GM12872 (cell line): ENCODE measurements at regions not wholly inside any gene's neighbourhood (a gene's known extent, or its start where the extent isn't known, plus 50 kb on each side); places are given as distances from the start of the nearest gene placed in this dataset.

Source experiments
- TF ChIP-seq, protein P1 (sequence below): IDR thresholded peaks from 3 replicates; pipeline ENCODE4 v1.5.1; 2011; ENCODE audit warnings: low read depth, mild to moderate bottlenecking, low read length, moderate library complexity; ENCODE audit not compliant: insufficient read depth

DNA sequence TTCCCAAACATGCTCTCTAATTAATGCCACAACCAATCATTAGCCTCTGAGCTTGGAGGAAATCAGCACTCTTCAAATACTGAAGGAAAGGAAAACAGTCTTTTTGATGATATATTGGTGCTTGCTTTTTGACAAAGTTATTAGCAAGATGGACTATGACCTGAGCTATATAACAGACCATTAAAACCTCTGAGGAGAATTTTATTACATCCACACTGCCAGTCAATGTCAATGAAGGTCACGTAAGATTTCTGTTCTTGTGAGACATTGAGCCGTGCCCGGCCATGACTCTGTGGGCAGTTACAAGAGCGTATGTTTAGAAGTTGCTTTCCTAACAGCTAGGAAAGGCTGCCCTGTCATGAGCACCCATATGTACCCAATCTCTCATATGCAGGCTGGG lies 659.0 kb downstream of the UTRN start:
- TF ChIP-seq, protein P1, sequence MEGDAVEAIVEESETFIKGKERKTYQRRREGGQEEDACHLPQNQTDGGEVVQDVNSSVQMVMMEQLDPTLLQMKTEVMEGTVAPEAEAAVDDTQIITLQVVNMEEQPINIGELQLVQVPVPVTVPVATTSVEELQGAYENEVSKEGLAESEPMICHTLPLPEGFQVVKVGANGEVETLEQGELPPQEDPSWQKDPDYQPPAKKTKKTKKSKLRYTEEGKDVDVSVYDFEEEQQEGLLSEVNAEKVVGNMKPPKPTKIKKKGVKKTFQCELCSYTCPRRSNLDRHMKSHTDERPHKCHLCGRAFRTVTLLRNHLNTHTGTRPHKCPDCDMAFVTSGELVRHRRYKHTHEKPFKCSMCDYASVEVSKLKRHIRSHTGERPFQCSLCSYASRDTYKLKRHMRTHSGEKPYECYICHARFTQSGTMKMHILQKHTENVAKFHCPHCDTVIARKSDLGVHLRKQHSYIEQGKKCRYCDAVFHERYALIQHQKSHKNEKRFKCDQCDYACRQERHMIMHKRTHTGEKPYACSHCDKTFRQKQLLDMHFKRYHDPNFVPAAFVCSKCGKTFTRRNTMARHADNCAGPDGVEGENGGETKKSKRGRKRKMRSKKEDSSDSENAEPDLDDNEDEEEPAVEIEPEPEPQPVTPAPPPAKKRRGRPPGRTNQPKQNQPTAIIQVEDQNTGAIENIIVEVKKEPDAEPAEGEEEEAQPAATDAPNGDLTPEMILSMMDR: no peak

DNA sequence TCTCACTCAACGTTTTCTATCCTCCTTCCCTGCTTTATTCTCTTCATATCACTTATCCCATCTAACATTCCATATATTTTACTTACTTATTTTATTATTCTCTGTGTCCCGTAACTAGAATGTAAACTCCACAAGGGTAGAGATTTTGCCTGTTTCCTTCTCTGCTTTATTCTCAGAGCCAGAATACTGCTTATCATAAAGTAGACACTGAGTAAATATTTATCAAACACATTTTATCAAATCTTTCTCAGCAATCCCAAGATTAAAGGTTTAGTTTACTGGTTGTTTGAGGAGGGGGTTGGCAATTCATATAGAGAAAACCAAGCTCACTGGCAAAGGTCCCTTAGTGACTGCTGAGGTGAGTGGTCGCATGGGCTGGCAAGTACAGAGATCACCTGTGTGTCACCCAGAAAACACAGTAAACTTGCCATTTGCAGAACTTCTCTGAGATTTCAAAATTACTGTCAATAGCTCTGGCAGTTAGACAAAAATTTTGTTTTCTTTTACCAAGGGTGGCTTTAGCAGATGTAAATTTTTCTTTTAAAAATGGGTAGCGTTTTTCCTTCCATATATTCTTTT lies 662.4 kb downstream of the UTRN start:
- TF ChIP-seq, protein P1: no peak

DNA sequence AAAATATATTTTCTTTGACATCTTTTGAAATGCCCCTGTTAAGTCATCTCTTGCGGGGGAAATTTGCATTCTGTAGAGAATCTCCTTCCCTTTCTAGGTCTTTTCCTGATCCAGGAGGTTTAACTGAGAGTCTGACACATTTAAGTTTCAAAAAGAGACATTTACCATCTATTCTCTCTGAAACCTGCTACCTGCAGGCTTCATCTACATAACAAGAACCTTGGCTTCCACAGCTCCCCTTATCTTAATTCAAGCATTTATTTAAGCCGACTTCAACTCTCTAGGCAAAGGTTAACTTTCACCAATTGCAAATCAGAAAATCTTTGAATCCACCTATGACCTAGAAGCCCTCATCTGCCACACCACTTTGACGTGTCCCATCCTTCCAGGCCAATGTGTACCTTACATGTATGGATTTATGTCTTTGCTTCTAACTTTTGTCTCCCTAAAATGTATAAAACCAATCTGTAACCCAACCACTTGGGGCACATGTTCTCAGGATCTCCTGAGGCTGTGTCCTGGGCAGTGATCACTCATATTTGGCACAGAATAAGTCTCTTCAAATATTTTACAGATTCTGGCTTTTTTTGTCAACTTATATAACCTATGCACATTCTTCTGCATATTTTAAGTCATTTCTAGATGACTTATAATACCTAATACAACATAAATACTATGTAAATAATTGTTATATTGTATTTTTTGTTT lies 666.7 kb downstream of the UTRN start:
- TF ChIP-seq, protein P1: no peak

DNA sequence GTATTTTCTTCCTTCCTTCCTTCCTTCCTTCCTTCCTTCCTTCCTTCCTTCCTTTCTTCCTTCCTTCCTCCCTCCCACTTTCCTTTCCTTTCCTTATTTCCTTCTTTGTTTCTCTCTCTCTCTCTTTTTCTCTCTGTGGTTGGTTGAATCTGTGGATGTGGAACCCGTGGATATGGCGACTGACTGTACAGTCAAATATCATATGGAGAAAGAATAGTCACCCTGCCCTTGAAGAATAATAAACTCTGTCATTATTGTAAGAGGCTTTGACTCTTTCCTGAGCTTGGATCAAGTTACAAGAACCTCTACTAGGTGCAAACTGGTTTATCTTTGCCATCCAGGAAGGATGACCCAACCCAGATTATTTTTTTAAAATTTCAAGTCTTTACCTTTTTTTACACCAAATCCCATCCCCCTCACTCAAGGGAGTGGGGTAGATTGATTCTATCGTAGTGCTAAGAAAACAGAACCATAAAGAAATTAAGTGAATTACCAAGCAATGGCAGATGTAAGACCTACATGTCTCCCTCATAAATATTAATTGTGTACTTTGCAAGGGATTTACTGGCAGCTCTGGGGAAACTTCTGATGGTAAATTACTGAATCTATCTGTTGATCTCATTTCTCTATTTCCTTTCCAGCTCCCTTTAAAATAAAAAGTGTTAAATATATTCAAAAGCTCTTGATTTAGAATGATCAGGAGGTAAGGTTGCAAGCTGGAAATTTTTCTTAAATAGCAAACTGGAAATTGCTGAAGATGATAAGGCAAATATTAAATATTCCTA lies 667.5 kb downstream of the UTRN start:
- TF ChIP-seq, protein P1: no peak

DNA sequence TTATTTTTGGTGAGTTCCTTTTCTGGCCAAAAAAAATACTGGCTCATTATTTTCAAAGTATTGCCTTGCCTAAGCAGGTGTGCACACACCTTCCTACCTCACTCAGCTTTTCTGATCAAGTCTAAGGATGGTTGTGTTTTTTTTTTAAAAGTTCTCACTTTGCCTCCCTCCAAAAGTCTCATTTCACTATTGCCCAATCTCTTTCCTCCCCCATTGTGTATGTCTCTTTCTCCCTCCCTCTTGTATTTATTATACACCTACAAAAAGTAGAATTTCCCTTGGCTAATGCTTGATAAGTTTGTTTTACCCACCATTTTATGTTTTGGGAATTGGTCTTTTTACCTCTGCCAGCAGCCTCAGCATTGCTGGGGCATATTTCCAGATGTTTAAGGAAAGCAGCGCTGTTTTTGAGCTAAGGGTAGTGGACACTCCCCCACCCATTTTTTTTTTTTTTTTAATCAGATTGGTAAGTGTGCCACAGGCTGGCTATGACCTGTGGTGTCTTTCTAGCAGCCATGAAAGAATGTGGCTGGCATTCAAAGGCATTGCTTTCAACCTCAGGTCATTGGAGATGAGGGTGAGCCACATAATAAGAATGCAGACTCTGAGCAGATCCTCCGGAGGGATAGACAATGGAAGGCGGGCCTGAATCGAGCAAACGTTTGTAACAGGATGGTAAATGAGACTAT lies 668.6 kb downstream of the UTRN start:
- TF ChIP-seq, protein P1: no peak

DNA sequence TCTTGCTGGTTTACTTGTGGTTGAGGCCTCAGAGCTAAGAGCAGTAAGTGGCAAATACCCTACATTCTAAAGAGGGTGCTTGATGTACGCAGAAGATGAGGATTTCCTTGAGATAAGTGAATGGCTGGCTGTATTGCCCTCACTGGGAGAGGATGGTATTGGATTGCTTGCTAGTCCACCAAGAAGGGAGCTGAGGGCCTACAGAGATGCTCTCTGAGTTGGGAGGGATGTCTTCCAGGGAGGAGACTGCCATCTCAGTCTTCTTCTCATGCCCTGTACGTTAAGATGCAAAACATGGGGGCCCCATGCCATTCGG lies 669.1 kb downstream of the UTRN start:
- TF ChIP-seq, protein P1: no peak

DNA sequence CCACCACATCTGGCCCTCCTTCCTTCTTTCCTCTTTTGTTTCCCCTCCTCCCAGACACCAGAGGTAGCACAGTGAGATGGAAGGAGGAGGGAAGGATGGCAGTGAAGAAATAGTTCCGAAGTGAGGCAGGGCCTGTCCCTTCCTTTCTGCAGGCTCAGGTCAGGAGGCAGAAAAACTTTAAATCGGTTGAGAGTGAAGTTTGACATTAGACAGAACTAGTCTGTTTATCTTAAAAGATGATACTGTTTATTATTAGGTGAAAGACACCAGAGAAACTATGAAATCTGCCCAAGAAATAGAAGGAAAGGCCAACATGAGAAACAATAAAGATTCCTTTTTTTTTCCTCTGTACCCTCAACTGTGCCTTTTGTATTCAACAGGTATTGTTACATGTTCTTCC lies 670.3 kb downstream of the UTRN start:
- TF ChIP-seq, protein P1: no peak
